ENCODE measurements at regions not wholly inside any gene's neighbourhood (a gene's known extent, or its start where the extent isn't known, plus 50 kb on each side); places are given as distances from the start of the nearest gene placed in this dataset.

GRCh38 chr4:78683352-78683751 is 92.8 kb upstream of the BMP2K start:
- Histone ChIP-seq H3K79me2 (ENCODE audit: insufficient read depth, low read length) (no peaks in the 10 kb centered on the region), H3K14ac (ENCODE audit: insufficient read depth, low read length) (no peak overlapping the region), H3K56ac (ENCODE audit: insufficient read length, low read depth, low read length) (no peak overlapping the region), H3K4ac (ENCODE audit: low read depth, low read length) (no peak overlapping the region), H3K9me3 (ENCODE audit: control insufficient read depth, low read depth, low read length) (no peaks in the 10 kb centered on the region), H4K5ac (ENCODE audit: insufficient read length, low read depth, low read length) (no peak overlapping the region), H4K8ac (replicated peaks; ENCODE audit: insufficient read length, low read depth, low read length) (no peak overlapping the region), H2AFZ (ENCODE audit: low read length) (no peak overlapping the region), H4K91ac (ENCODE audit: insufficient read length, low read depth, low read length) (no peak overlapping the region), H4K20me1 (ENCODE audit: control insufficient read depth, insufficient read depth, insufficient read length) (no peaks in the 10 kb centered on the region), H2BK12ac (ENCODE audit: insufficient read length, low read depth, low read length) (no peak overlapping the region), H3K23me2 (ENCODE audit: insufficient read length, low read depth, low read length, poor library complexity, severe bottlenecking) (no peaks in the 10 kb centered on the region), H2AK5ac (ENCODE audit: insufficient read length, low read length) (no peak overlapping the region), H3K18ac (ENCODE audit: insufficient read length, low read depth, low read length) (no peak overlapping the region), H3T11ph (ENCODE audit: low read length) (no peak overlapping the region), H3K27ac (ENCODE audit: insufficient read length, low read depth, low read length) (no peak overlapping the region), H3K4me1 (ENCODE audit: insufficient read depth, low read length) (no peaks in the 10 kb centered on the region; the same call in 1 of the 2 replicates), H2BK15ac (ENCODE audit: low read depth, low read length) (no peak overlapping the region), H3K79me1 (ENCODE audit: insufficient read depth, low read depth, low read length, poor library complexity, severe bottlenecking) (no peaks in the 10 kb centered on the region), H2BK20ac (ENCODE audit: low read depth, low read length, poor library complexity, severe bottlenecking) (no peak overlapping the region), H3K9ac (ENCODE audit: extremely low read depth, insufficient read length, low read length) (no peak overlapping the region), H3K4me2 (ENCODE audit: insufficient read depth, insufficient read length, low read length) (no peak overlapping the region), H3K27me3 (ENCODE audit: insufficient read depth, low read length) (no peaks in the 10 kb centered on the region), H2BK120ac (ENCODE audit: low read depth, low read length, poor library complexity, severe bottlenecking) (no peak overlapping the region), H3K23ac (ENCODE audit: insufficient read length, low read depth, low read length) (no peak overlapping the region), H2BK5ac (ENCODE audit: insufficient read length, low read length) (no peak overlapping the region)
- no peaks in the 10 kb centered on the region for H3K36me3 Mint-ChIP-seq (ENCODE audit: insufficient read depth in 1 of 3, low read depth in 3 of 3)
- H3K4me1 Mint-ChIP-seq, result no peaks in the 10 kb centered on the region
- no peak for TF ChIP-seq CTCF (conservative IDR thresholded peaks at IDR 0.05)
- DNase-seq, result no peak
- no peaks in the 10 kb centered on the region for H3K9me3 Mint-ChIP-seq
- no peak overlapping the region for H3K4me3 Mint-ChIP-seq
- H3K27me3 Mint-ChIP-seq (ENCODE audit: low read depth), result no peaks in the 10 kb centered on the region
- no peak overlapping the region for H3K27ac Mint-ChIP-seq
